ENCODE measurements at regions not wholly inside any gene's neighbourhood (a gene's known extent, or its start where the extent isn't known, plus 50 kb on each side); places are given as distances from the start of the nearest gene placed in this dataset.
"Not testable (repeated sequence)": the region's sequence is repeated elsewhere in the genome, so short reads cannot be mapped to it uniquely, and the experiment has no call there.

GRCh38 chr15:61342390-61342789, 113.3 kb upstream of the RORA start:
- DNase-seq (ENCODE audit: low read depth in 2 of 2), result no peak

GRCh38 chr15:61339516-61339915, 110.4 kb upstream of the RORA start:
- no peak for DNase-seq (ENCODE audit: low read depth in 2 of 2)

GRCh38 chr15:61337541-61337940, 108.4 kb upstream of the RORA start:
- DNase-seq (ENCODE audit: low read depth in 2 of 2), result no peak

GRCh38 chr15:61336026-61336638, 107.0 kb upstream of the RORA start:
- DNase-seq (ENCODE audit: low read depth in 2 of 2), result no peak

- DNase-seq (ENCODE audit: low read depth in 2 of 2), result not testable (repeated sequence)
Observed at GRCh38 chr15:61334714-61335113, 105.6 kb upstream of the RORA start.

GRCh38 chr15:61331019-61331418, 101.9 kb upstream of the RORA start:
- no peak for DNase-seq (ENCODE audit: low read depth in 2 of 2)

GRCh38 chr15:61327019-61327631, 98.0 kb upstream of the RORA start:
- peak in 1 of 2 donors; percentile 63 for DNase-seq (ENCODE audit: low read depth in 2 of 2)

- no peak for DNase-seq (ENCODE audit: low read depth in 2 of 2)
Observed at GRCh38 chr15:61319892-61320291, 90.8 kb upstream of the RORA start.

- DNase-seq (ENCODE audit: low read depth in 2 of 2), result no peak
Observed at GRCh38 chr15:61318802-61319525, 89.9 kb upstream of the RORA start.

GRCh38 chr15:61318301-61318700, 89.2 kb upstream of the RORA start:
- DNase-seq (ENCODE audit: low read depth in 2 of 2), result no peak

- no peak for DNase-seq (ENCODE audit: low read depth in 2 of 2)
Observed at GRCh38 chr15:61315471-61315870, 86.4 kb upstream of the RORA start.

GRCh38 chr15:61314427-61314826, 85.3 kb upstream of the RORA start:
- no peak for DNase-seq (ENCODE audit: low read depth in 2 of 2)

GRCh38 chr15:61309617-61310016, 80.5 kb upstream of the RORA start:
- no peak for DNase-seq (ENCODE audit: low read depth in 2 of 2)

- no peak for DNase-seq (ENCODE audit: low read depth in 2 of 2)
Observed at GRCh38 chr15:61309031-61309511, 80.0 kb upstream of the RORA start.

GRCh38 chr15:61308437-61308836, 79.3 kb upstream of the RORA start:
- no peak for DNase-seq (ENCODE audit: low read depth in 2 of 2)

GRCh38 chr15:61307474-61307873, 78.4 kb upstream of the RORA start:
- no peak for DNase-seq (ENCODE audit: low read depth in 2 of 2)

GRCh38 chr15:61301701-61302100, 72.6 kb upstream of the RORA start:
- no peak for DNase-seq (ENCODE audit: low read depth in 2 of 2)

GRCh38 chr15:61299075-61299763, 70.1 kb upstream of the RORA start:
- no peak for DNase-seq (ENCODE audit: low read depth in 2 of 2)

- no peak for DNase-seq (ENCODE audit: low read depth in 2 of 2)
Observed at GRCh38 chr15:61295239-61295638, 66.1 kb upstream of the RORA start.

- no peak for DNase-seq (ENCODE audit: low read depth in 2 of 2)
Observed at GRCh38 chr15:61282661-61283060, 53.6 kb upstream of the RORA start.

- DNase-seq (ENCODE audit: low read depth in 2 of 2), result no peak
Observed at GRCh38 chr15:61281328-61281727, 52.2 kb upstream of the RORA start.

Data from lung microvascular endothelial cell (primary cell).